Neutrophil (primary cell): ENCODE measurements at regions not wholly inside any gene's neighbourhood (a gene's known extent, or its start where the extent isn't known, plus 50 kb on each side); places are given as distances from the start of the nearest gene placed in this dataset.
"Not testable (repeated sequence)": the region's sequence is repeated elsewhere in the genome, so short reads cannot be mapped to it uniquely, and the experiment has no call there.

Experiments
- H3K27ac ChIP-seq: fragments of 200-600 bp; sonication (generic); 2 replicates; pipeline ENCODE4 v1.5.1; 2016; ENCODE audit warnings: mild to moderate bottlenecking, moderate library complexity
- H3K27me3 ChIP-seq: fragments of 200-600 bp; sonication (generic); 2 replicates; pipeline ENCODE4 v1.6.0; 2016; ENCODE audit warnings: mild to moderate bottlenecking
- H3K36me3 ChIP-seq: fragments of 200-600 bp; sonication (generic); 2 replicates; pipeline ENCODE4 v1.5.1; 2017
- H3K4me1 ChIP-seq, 2 experiments: fragments of 200-600 bp in 1 of 2; sonication (generic) in 1 of 2; 1 replicate in 1 of 2; 2 replicates in 1 of 2; pipeline versions ENCODE4 v1.5.1 to v1.6.1; 2013 to 2016; ENCODE audit warnings: low read depth in 1 of 2, low read length in 1 of 2, mild to moderate bottlenecking in 1 of 2, moderate library complexity in 1 of 2; ENCODE audit not compliant: control insufficient read depth in 1 of 2, insufficient read depth in 1 of 2
- H3K4me3 ChIP-seq, 2 experiments: fragments of 200-600 bp in 1 of 2; sonication (generic) in 1 of 2; 1 replicate in 1 of 2; 2 replicates in 1 of 2; pipeline ENCODE4 v1.5.1; 2013 to 2016; ENCODE audit warnings: low read depth in 1 of 2, low read length in 1 of 2, mild to moderate bottlenecking in 1 of 2, moderate library complexity in 1 of 2
- H3K9me3 ChIP-seq: fragments of 200-600 bp; sonication (generic); 2 replicates; pipeline ENCODE4 v1.5.1; 2016
- CTCF ChIP-seq: fragments of 200-600 bp; sonication (generic); IDR thresholded peaks from 2 replicates; pipeline ENCODE4 v1.5.1; 2016; ENCODE audit warnings: antibody characterized with exemption

GRCh38 chr13:30831515-30831914, 74.6 kb upstream of the MEDAG start:
- Histone ChIP-seq H3K36me3 (no peaks in the 10 kb centered on the region), H3K4me3 (no peak overlapping the region), H3K27me3 (peaks cover 24% of the 10 kb centered on the region), H3K4me1 (no peaks in the 10 kb centered on the region), H3K27ac (no peak overlapping the region), H3K9me3 (no peaks in the 10 kb centered on the region)
- TF ChIP-seq CTCF = no peak

GRCh38 chr13:30832377-30832776, 73.7 kb upstream of the MEDAG start:
- no peak overlapping the region for H3K27ac ChIP-seq
- H3K36me3 ChIP-seq = no peaks in the 10 kb centered on the region
- H3K9me3 ChIP-seq = no peaks in the 10 kb centered on the region
- H3K4me3 ChIP-seq = no peak overlapping the region
- peaks cover 24% of the 10 kb centered on the region for H3K27me3 ChIP-seq
- TF ChIP-seq CTCF = no peak
- H3K4me1 ChIP-seq = no peaks in the 10 kb centered on the region

- Histone ChIP-seq H3K27me3 (peaks cover 24% of the 10 kb centered on the region), H3K4me1 (no peaks in the 10 kb centered on the region), H3K9me3 (no peaks in the 10 kb centered on the region), H3K27ac (no peak overlapping the region), H3K4me3 (no peak overlapping the region), H3K36me3 (no peaks in the 10 kb centered on the region)
- TF ChIP-seq CTCF = no peak
Observed at GRCh38 chr13:30832845-30833332, 73.2 kb upstream of the MEDAG start.

- H3K27ac ChIP-seq = no peak overlapping the region
- H3K4me3 ChIP-seq = no peak overlapping the region
- H3K9me3 ChIP-seq = no peaks in the 10 kb centered on the region
- H3K4me1 ChIP-seq = no peaks in the 10 kb centered on the region
- no peak for TF ChIP-seq CTCF
- H3K36me3 ChIP-seq = no peaks in the 10 kb centered on the region
- peaks cover 24% of the 10 kb centered on the region for H3K27me3 ChIP-seq
Observed at GRCh38 chr13:30835442-30835841, 70.6 kb upstream of the MEDAG start.

GRCh38 chr13:30837227-30838159, 68.6 kb upstream of the MEDAG start:
- Histone ChIP-seq H3K4me3 (no peak overlapping the region), H3K4me1 (no peaks in the 10 kb centered on the region), H3K27ac (no peak overlapping the region), H3K27me3 (peaks cover 19% of the 10 kb centered on the region), H3K9me3 (no peaks in the 10 kb centered on the region), H3K36me3 (no peaks in the 10 kb centered on the region)
- TF ChIP-seq CTCF = no peak

- not testable (repeated sequence) for H3K9me3 ChIP-seq, H3K36me3 ChIP-seq, H3K4me3 ChIP-seq, H3K27ac ChIP-seq, H3K4me1 ChIP-seq, H3K27me3 ChIP-seq
Observed at GRCh38 chr13:30839636-30840035, 66.4 kb upstream of the MEDAG start.
